ENCODE measurements at regions not wholly inside any gene's neighbourhood (a gene's known extent, or its start where the extent isn't known, plus 50 kb on each side); places are given as distances from the start of the nearest gene placed in this dataset.

DNA sequence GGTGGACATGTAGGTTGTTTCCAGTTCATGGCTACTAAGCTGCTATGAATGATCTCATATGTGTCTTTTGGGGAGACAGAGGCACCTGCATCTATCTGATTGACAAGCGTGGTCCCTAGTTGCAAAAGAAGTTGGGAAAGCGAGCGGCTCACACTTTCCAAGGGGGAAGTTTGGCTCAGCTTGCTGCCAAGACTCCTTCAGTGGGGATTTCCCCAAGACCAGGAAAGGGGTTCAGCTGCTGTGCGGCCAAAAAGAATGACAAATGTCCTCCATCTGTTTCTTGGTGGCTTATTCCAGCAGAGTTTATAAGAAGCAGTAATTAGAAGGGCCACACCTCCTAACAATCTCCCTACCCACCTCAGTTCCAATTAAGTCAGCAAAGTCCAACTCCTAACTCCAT is 128.5 kb upstream of the GALNT2 start:
- no peak for DNase-seq

- DNase-seq, result no peak
These were observed 126.4 kb upstream of the GALNT2 start for GRCh38 chr1:229940684-229941083.

DNA sequence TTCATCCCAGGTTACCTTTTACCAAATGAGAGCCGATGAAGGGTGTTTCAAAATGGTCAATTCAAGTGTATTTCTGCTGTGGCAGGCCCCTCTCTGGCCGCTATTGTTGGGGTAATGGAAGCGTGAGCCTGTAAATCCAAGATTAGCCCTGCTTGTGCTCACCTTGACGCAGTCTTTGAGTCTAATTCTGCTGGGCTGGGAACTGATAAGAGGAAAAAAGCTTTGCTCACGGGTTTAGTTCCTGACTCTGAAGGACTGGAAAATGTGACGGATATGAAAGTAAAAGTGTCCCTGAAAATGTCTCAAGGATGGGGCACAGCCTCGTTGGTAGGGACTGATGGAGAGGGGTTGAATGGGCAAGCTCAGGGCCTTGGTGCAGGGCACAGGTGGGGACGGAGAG is 125.9 kb upstream of the GALNT2 start:
- DNase-seq, result no peak

DNA sequence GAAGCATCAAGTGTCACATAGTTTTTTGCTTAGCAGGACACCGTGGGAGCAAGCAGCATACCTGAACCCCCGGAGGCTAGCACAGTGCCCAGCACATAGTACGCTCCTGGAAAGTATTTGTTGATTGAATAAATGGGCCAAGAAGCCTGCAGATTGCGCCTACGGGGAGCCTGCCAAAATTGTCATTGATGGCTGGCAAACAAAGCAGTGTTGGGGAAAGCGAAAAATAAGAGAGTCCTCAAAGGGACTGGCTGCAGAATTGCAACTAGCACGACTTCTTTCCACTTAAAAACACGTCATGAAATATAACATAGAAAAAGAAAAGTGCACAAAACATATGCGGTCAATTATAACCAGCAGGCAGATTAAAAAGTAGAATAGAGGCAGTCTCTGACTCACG is 125.2 kb upstream of the GALNT2 start:
- DNase-seq, result no peak

DNA sequence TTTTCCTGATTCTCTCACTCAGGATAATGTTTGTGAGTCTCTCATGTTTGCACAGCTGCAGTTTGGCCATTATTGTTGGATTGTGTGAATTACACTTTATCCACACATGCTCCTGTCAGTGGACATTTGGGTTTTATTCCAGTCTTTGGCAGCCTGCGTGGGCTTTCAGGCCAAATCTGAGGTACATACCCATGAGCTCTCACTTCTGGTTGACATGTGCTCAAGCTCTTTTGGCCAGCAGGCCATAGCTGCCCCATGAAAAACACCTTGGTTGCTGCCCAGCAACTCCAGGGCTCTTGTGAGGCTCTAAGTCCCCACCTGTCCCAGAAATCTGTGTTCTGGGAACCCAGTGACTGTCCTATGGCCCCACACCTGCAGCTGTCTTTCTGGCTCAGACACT is 124.5 kb upstream of the GALNT2 start:
- no peak for DNase-seq

- no peak for DNase-seq
These were observed 123.8 kb upstream of the GALNT2 start for GRCh38 chr1:229943148-229943714.

DNA sequence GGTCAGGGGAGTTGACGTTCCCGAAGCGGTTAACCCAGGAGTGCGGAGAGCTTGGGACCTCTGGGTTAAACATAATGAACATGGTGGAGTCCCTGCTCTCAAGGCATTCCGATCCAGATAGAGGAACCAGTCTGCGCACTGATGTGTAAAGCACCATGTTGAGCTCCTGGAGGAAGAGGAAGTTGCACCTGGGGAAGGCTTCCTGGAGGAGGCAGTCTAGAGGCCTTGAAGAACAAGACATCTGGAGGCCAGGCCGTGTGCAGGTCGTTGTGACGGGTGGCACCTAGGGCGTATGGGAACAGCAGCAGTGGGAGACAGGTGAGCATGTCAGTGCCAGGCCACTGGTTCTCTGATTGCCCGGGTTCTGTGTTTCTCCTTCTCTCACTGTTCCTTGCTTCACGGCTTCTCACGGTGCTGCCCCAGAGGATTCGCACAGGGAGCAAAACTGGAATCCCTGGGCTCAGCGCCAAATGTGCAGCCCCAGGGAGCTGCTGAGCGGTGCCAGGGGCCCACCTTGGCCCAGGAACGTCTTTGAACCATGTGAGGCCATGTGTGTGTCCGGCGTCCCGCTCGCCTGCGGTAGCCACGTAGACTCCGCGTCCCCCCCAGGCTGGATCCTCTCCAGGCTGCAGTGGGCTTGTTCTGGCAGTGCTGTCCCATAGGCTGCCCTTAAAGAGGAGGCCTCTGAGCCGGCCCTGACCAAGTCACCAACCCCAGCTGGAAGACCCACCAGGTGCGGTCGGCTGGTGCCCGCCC is 122.9 kb upstream of the GALNT2 start:
- DNase-seq, result no peak

GRCh38 chr1:229945795-229946194 is 121.2 kb upstream of the GALNT2 start:
- no peak for DNase-seq

- no peak for DNase-seq
These were observed 119.1 kb upstream of the GALNT2 start for GRCh38 chr1:229947968-229948367.

GRCh38 chr1:229948438-229948837 is 118.6 kb upstream of the GALNT2 start:
- no peak for DNase-seq

DNA sequence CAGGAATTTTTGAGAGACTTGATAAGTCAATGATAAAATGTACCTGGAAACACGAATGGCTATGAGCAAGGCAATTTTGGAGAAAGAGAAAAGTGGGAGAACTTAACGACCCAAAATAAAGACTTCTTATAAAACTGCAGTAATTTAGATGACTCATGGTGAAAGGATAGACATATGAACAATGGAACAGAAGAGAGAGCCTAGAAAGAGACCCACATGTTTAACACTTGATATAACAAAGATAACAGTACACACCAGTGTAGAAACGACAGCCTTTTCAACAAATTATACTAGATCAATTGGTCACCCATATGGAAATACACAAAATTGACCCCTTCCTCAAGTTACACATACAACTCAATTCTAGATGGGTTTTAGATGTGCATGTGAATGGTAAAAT is 117.5 kb upstream of the GALNT2 start:
- DNase-seq, result no peak

DNA sequence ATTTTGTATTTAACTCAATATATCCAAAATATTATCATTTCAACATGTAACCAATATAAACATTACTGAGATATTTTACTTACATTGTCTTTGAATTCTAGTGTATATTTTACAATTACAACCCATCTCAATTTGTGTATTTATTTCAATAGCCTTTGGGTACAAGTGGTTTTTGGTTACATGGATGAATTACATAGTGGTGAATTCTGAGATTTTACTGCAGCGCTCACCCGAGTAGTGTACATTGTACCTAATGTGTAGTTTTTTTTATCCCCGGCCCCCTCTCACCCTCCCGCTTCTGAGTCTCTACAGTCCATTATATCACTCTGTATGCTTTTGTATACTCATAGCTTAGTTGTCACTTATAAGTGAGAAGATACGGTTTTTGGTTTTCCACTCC is 117.0 kb upstream of the GALNT2 start:
- no peak for DNase-seq

- no peak for DNase-seq
These were observed 116.1 kb upstream of the GALNT2 start for GRCh38 chr1:229950908-229951307.

GRCh38 chr1:229951856-229952534 is 115.0 kb upstream of the GALNT2 start:
- no peak for DNase-seq

DNA sequence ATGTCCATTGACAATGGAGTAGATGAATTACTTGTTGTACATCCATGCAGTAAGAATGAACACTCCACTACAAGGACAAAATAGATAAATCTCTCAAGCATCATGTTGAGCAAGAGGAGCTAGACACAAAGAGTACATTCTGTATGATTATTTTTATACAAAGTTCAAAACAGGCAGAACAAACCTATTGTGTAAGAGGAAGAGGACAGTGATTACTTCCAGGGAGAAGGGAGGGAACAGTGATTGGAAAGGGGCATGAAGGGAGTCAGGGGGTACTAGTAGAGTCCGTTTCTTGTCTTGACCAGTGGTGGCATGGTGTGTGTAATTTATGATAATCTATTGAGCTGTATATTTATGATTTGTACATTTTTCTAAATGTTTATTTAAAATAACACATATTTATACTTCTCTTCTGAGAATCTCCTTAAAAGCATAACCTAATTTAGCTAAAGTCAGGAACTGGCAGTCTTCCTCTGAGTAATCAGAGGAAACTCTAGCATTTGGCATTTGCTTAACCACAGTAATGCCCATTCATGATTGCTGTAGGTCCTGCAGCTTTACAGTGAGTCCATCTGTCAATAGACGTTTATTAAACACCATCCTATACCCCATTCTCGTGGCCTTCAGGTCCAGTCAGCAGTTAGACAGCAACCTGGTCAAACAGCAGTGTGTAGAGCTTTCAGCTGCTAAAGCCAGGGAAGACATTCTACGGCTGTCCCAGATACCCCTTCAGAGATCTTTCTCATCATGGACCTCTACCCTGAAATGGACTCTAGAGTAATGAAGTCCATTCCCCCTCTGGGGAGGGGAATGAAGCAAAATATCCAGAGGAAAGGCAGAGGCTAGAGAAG is 114.1 kb upstream of the GALNT2 start:
- no peak for DNase-seq

- DNase-seq, result no peak
These were observed 113.2 kb upstream of the GALNT2 start for GRCh38 chr1:229953736-229954326.

DNA sequence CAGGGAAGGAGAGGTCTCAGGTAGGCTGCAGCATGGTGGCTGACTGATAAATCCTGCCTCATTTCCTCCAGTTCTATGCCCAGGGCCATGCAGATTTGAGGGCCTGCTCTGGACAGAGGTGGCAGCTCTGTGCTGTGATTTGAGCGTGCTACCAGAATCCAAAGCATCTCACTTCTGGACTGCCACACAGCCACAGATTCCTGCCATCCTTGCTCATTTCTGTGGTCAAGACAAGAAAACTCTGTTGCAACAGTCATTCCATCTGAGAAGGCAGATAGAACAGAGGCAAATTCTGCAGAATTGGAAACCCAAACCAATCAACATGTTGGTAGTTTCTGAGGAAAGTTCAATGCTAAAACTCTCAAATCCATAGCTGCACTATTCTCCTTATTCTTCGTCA is 102.8 kb upstream of the GALNT2 start:
- no peak for DNase-seq

DNA sequence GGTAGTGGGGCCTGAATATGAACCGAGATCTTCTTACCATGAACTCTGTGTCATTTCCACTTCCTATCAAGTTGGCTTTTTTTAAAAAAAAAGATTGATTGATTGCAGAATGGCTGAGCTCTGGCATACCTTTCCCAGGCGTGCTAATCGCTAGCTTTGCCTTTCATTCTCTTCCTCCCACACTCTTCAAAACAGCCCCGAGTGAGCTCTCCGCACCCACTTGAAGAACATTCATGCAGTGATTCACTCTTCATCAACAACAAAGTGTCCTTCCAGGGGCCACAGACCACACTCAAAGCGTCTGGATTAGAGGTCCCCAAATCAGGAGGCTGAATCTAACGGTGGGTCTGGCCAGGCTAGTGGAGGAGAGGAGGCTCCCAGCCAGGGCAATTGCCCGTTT is 96.3 kb upstream of the GALNT2 start:
- DNase-seq, result no peak

DNA sequence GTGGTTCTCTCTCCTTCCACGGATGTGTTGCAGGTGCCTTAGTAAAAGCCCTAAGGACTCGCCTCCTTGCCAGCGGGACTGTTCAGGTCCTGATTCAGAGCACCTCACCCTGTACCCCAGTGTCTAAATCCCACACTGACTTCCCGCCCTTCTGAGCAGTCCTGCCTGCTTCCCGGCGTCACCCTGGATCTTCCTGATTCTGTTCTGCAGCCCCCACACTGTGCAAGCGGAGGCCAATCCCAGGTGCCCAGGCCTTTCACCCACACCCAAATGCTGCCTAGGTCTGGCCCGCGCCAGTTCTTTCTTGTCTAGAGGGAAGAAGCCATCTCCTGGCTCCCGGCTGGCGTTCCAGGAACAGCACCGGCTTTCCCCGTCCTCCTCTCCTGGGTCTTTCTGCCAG is 95.9 kb upstream of the GALNT2 start:
- no peak for DNase-seq

DNA sequence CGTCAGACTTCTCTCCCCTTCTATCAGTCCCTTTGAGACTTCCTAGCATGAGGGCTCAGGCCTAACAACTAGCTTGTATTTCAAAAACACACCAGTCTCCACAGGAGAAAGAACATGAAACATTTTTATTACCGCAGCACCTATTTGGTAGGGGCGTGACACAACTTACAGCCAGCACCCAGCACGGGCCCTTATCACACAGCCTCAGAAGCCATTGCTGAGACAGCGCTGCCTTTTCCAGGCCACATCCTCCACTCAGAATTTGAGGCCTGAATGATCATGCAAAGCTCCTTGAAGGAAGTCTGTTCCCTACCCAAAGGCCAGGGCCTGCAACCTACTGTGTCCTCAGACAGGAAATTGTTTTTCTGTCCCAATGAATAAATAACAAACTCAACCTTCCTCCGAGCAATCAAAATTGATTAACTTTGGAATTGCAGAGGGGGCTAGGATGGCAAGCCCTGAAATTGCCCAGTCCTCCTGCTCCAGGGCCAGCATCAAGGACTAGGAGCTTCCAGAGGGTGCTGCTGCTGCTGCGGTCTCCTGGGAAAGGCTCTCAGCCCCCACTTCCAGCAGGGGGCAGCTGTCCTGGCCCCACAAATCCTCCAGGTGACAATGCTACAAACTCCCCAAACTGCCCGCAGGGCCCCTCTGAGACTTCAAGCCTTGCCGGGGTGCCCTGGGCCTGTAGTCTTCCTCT is 94.3 kb upstream of the GALNT2 start:
- DNase-seq, result no peak

- no peak for DNase-seq
These were observed 93.8 kb upstream of the GALNT2 start for GRCh38 chr1:229973297-229973612.

GRCh38 chr1:229975047-229975446 is 92.0 kb upstream of the GALNT2 start:
- DNase-seq, result no peak

GRCh38 chr1:229980009-229980408 is 87.0 kb upstream of the GALNT2 start:
- DNase-seq, result no peak
